HL-60/S4 treated with retinoic acid at 250 ng/mL for 4 days and 3 days (cell line): ENCODE measurements at regions not wholly inside any gene's neighbourhood (a gene's known extent, or its start where the extent isn't known, plus 50 kb on each side); places are given as distances from the start of the nearest gene placed in this dataset.
"Not testable (repeated sequence)": the region's sequence is repeated elsewhere in the genome, so short reads cannot be mapped to it uniquely, and the experiment has no call there.

ENCODE experiments used
- in situ Hi-C: fragments of 300-500 bp; cut with MboI; formaldehyde crosslinking; loops from 2 replicates; pipeline ENCODE4 v1.7.0; 2022; ENCODE audit warnings: low sequenced_read_pairs

- in situ Hi-C loops, result not testable (repeated sequence)
These were observed 60.5 kb upstream of the AK4 start for GRCh38 chr1:65087519-65087918.

- in situ Hi-C loops, result no loop called here
These were observed 57.6 kb upstream of the AK4 start for GRCh38 chr1:65090406-65090805.

DNA sequence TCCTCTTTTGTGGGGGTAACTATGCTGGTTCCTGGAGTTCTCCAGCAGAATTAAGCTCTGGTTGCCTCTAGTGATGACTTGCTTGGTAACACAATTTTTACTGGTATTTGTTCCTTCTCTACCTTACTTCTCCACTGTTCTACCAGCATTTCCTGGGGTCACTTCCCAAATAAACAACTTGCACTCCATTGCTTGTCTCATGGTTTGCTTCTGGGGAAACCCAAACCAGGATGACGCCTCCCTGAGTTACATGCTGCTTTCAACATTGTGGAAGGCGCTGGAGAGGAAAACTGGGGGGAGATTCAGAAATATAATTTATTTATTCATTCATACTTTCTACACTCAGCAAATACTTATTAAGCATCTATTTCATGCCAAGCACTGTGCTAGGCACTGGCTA lies 55.3 kb upstream of the AK4 start:
- in situ Hi-C loops, result no loop called here

- in situ Hi-C loops, result no loop called here
These were observed 50.9 kb upstream of the AK4 start for GRCh38 chr1:65097076-65097475.
